Esophagus (tissue), 2 donors: ENCODE measurements at regions not wholly inside any gene's neighbourhood (a gene's known extent, or its start where the extent isn't known, plus 50 kb on each side); places are given as distances from the start of the nearest gene placed in this dataset.
"Not testable (repeated sequence)": the region's sequence is repeated elsewhere in the genome, so short reads cannot be mapped to it uniquely, and the experiment has no call there.

ENCODE experiments used
- H3K27ac ChIP-seq, 2 donors: one replicate each; pipeline ENCODE4 v1.5.1; 2013; ENCODE audit warnings: low read depth in 2 of 2, mild to moderate bottlenecking in 2 of 2, inconsistent platforms in 1 of 2, low read length in 1 of 2, moderate library complexity in 1 of 2
- H3K27me3 ChIP-seq, 2 donors: one replicate each; pipeline ENCODE4 v1.6.1; 2013; ENCODE audit warnings: low read length in 2 of 2, control low read depth in 1 of 2, mild to moderate bottlenecking in 1 of 2; ENCODE audit not compliant: insufficient read depth in 2 of 2, control insufficient read depth in 1 of 2
- H3K36me3 ChIP-seq, 2 donors: one replicate each; pipeline ENCODE4 v1.6.1; 2013; ENCODE audit warnings: low read length in 1 of 2; ENCODE audit not compliant: control insufficient read depth in 2 of 2, insufficient read depth in 2 of 2
- H3K4me1 ChIP-seq, 2 donors: one replicate each; pipeline ENCODE4 v1.6.1; 2013; ENCODE audit warnings: low read length in 1 of 2; ENCODE audit not compliant: control insufficient read depth in 2 of 2, insufficient read depth in 2 of 2
- H3K4me3 ChIP-seq, 2 donors: one replicate each; pipeline ENCODE4 v1.5.1; 2013; ENCODE audit warnings: low read length in 2 of 2, mild to moderate bottlenecking in 2 of 2, low read depth in 1 of 2, moderate library complexity in 1 of 2
- H3K9me3 ChIP-seq, 2 donors: one replicate each; pipeline ENCODE4 v1.6.1; 2013; ENCODE audit warnings: mild to moderate bottlenecking in 2 of 2, low read depth in 1 of 2, low read length in 1 of 2, moderate library complexity in 1 of 2; ENCODE audit not compliant: control insufficient read depth in 2 of 2, insufficient read depth in 1 of 2
- WGBS, 2 donors: extraction: QIAGEN DNeasy Blood & Tissue Kit; methylation state at CpG; one replicate each; pipeline ENCODE4 v1.1.7; 2013; 5-methylcytosine and 5-hydroxymethylcytosine counted together
- donor health status: healthy with polysubstance abuse.
- donor health status: Bipolar disorder and iron deficiency.

DNA sequence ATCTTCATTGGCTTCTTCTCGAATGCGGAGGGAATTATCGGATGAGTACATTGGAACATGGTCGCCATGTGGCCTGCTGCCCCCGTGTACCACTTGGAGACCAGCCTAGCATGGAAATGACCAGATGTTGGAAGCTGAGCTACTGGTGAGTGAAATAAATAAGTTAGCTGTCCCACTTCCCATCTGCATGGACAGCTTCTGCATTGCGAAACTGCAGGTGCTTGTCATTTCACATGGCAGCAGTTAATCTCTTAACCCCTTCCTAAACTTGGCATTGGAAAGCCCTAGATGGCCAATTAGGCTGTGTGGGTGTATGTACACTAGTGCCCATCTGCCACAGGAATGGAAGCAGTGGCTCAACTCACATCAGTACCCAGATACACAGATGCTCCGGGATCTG lies 246.6 kb upstream of the IL12B start:
- Histone ChIP-seq H3K27me3 (no peaks in the 10 kb centered on the region), H3K4me1 (no peaks in the 10 kb centered on the region), H3K36me3 (no peaks in the 10 kb centered on the region), H3K9me3 (peaks cover 0 to 1% of the 10 kb centered on the region in 2 donors), H3K4me3 (no peak overlapping the region), H3K27ac (no peak overlapping the region)
- 91 to 92% methylated on average over 7 of the region's 7 CpGs for WGBS, 2 donors

DNA sequence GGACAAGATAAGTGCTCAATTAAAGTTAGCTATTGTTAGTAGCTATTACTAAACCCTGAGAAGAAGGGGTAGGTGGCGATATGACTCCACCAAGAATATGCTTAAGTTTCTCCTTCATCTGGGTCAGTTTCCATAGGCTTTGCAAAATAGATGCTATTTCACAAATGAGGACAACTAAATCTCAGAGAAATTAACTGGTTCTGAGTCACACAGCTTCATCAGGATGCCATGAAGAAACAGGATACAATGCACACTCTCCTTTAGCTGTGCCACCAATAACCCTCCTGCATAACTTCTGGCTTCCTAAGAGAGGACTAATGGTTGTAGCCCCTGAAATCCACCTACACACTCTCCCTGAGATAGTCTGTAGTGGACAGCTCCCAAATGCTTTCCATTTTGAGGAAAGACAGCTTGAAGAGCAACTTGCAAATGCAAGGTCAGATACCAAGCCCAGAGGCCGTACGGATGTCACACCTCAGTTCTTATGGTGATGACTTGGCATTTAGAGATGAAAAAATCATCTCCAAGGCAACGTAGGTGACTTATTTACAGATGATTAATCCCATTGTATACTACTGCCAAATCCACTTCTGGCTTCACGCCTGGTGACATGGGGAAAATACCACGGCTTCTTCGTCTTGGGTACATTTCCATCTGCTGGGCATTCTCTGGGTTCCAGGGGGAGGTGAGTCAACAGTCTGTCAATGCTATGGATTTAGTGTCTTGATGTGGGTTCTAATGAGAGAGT lies 251.4 kb upstream of the IL12B start:
- Histone ChIP-seq H3K36me3 (no peaks in the 10 kb centered on the region), H3K27me3 (no peaks in the 10 kb centered on the region), H3K9me3 (peaks cover 0 to 3% of the 10 kb centered on the region in 2 donors), H3K4me1 (no peaks in the 10 kb centered on the region), H3K4me3 (no peak overlapping the region), H3K27ac (no peak overlapping the region)
- 39 to 40% methylated on average over 7 of the region's 7 CpGs for WGBS, 2 donors

DNA sequence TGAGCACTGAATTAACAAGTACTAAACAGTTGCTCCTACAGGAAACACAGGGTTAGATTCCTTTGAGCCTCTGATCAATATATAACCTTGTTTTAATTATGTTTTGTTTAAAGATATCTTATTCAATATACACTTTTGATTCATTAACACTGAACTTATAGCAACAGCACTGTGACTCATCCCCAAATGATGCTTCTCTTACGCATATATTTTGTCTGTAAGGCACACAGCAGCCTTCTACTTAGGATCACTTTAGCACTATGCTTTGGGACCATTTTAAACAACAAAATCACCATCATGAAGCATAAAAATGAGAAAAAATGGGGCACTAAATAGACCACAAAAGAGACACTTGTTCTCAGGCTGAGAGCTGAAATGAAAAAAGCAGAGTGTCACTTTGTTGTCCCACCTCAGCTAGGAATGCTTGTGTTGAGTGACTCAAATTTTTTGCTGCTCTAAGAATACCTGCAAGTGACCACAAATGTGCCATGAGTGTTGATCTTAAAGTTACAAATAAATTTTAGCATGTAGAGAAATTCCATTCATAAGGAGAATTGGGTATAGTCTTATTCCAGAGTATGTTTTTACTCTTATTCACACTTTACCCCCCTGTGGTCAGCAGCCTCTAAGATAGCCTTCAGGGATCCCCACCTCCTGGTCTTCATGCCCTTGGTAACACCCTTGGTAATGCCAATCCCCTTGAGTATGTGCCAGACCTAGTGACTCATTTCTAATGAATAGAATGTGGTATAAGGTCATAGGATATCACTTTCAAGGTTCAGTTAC lies 252.7 kb upstream of the IL12B start:
- Histone ChIP-seq H3K4me3 (no peak overlapping the region), H3K4me1 (no peaks in the 10 kb centered on the region), H3K9me3 (peaks cover 0 to 2% of the 10 kb centered on the region in 2 donors), H3K27ac (no peak overlapping the region), H3K36me3 (no peaks in the 10 kb centered on the region), H3K27me3 (no peaks in the 10 kb centered on the region)
- 66 to 72% methylated on average over 1 of the region's 1 CpG for WGBS, 2 donors

GRCh38 chr5:159586921-159587320 lies 256.6 kb upstream of the IL12B start:
- no peaks in the 10 kb centered on the region for H3K36me3 ChIP-seq
- H3K9me3 ChIP-seq: peaks cover 0 to 4% of the 10 kb centered on the region in 2 donors
- no peaks in the 10 kb centered on the region for H3K27me3 ChIP-seq
- 89% methylated on average over 5 of the region's 5 CpGs for WGBS, 2 donors
- no peak overlapping the region for H3K27ac ChIP-seq
- no peaks in the 10 kb centered on the region for H3K4me1 ChIP-seq
- H3K4me3 ChIP-seq: no peak overlapping the region

- peaks cover 0 to 3% of the 10 kb centered on the region in 2 donors for H3K9me3 ChIP-seq
- no peak overlapping the region for H3K27ac ChIP-seq
- 82 to 84% methylated on average over 6 of the region's 6 CpGs for WGBS, 2 donors
- no peaks in the 10 kb centered on the region for H3K27me3 ChIP-seq
- no peaks in the 10 kb centered on the region for H3K4me1 ChIP-seq
- H3K36me3 ChIP-seq: no peaks in the 10 kb centered on the region
- H3K4me3 ChIP-seq: no peak overlapping the region
Observed at GRCh38 chr5:159588941-159589340, 258.7 kb upstream of the IL12B start.

GRCh38 chr5:159593518-159594073 lies 263.3 kb upstream of the IL12B start:
- Histone ChIP-seq H3K27me3 (peaks cover 0 to 3% of the 10 kb centered on the region in 2 donors), H3K36me3 (no peaks in the 10 kb centered on the region), H3K4me3 (no peak overlapping the region), H3K4me1 (no peaks in the 10 kb centered on the region), H3K9me3 (peaks cover 0 to 3% of the 10 kb centered on the region in 2 donors), H3K27ac (no peak overlapping the region)
- 56 to 88% methylated on average over 1 of the region's 1 CpG for WGBS, 2 donors

GRCh38 chr5:159595561-159595960 lies 265.3 kb upstream of the IL12B start:
- not testable (repeated sequence) for H3K4me3 ChIP-seq
- WGBS, 2 donors: 85 to 89% methylated on average over 3 of the region's 3 CpGs

GRCh38 chr5:159601216-159601615 lies 270.9 kb upstream of the IL12B start:
- Histone ChIP-seq H3K4me1 (no peaks in the 10 kb centered on the region), H3K9me3 (peaks cover 0 to 3% of the 10 kb centered on the region in 2 donors), H3K36me3 (no peaks in the 10 kb centered on the region), H3K27me3 (peaks cover 0 to 3% of the 10 kb centered on the region in 2 donors), H3K27ac (no peak overlapping the region), H3K4me3 (no peak overlapping the region)
- WGBS, 2 donors: 30 to 34% methylated on average over 1 of the region's 1 CpG

More at GRCh38 chr5:159595561-159595960, 265.3 kb upstream of the IL12B start:
- not testable (repeated sequence) for H3K27ac ChIP-seq, H3K36me3 ChIP-seq, H3K9me3 ChIP-seq, H3K27me3 ChIP-seq, H3K4me1 ChIP-seq

DNA sequence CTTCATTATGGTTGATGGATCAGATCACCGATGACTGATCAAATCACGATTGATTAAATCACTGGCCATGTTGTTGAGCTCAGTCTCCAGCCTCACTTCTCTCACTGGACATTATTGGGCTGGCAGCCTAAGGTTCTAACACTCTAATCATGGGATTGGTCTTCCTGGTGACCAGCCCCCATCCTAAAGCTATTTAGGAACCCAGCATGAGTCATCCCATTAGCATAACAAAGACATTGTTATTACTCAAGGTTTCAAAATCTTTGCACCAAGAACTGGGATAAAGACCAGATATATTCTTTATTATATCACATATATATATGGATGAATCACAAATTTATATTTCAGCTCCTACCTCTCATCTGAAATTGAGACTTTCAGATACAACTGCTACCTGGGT lies 272.1 kb upstream of the IL12B start:
- no peak overlapping the region for H3K4me3 ChIP-seq
- peaks cover 0 to 3% of the 10 kb centered on the region in 2 donors for H3K27me3 ChIP-seq
- H3K4me1 ChIP-seq: no peaks in the 10 kb centered on the region
- no peak overlapping the region for H3K27ac ChIP-seq
- no peaks in the 10 kb centered on the region for H3K36me3 ChIP-seq
- peaks cover 0 to 3% of the 10 kb centered on the region in 2 donors for H3K9me3 ChIP-seq
- WGBS, 2 donors: 93 to 100% methylated on average over 2 of the region's 2 CpGs
